ENCODE measurements at regions not wholly inside any gene's neighbourhood (a gene's known extent, or its start where the extent isn't known, plus 50 kb on each side); places are given as distances from the start of the nearest gene placed in this dataset.

DNA sequence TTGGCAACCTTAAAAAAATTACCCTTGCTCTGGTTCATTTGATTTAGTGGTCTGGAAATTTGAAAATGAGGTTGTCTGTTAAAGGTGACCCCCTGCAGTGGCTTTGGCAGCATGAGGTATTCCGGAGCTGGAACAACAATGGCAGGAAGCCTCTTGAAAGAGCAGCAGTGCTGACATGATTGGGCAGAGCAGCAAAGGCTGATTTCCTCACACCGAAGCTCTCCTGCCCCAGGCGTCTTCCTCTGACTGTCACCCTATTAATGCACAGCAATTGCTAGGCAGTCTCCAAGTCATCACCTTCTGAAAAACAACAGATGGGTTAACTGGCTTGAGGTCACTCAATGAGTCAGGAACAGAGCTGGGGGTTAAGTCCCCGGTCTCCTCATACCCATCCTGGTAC, 241.8 kb upstream of the MMS22L start:
- TF ChIP-seq CTCF (IDR thresholded peaks at IDR 0.05; ENCODE audit: low read depth, low read length, poor library complexity, severe bottlenecking): no peak
- TF ChIP-seq EZH2phosphoT487 (IDR thresholded peaks at IDR 0.05; ENCODE audit: borderline replicate concordance, low read length): no peak
